ENCODE measurements at regions not wholly inside any gene's neighbourhood (a gene's known extent, or its start where the extent isn't known, plus 50 kb on each side); places are given as distances from the start of the nearest gene placed in this dataset.

GRCh38 chr18:37628470-37629220 lies 63.0 kb upstream of the CELF4 start:
- POLR2A ChIA-PET = no interaction called here
- ATAC-seq (replicated peaks in 1 of 4) (no peak), DNase-seq (no peak)
- Mint-ChIP-seq H3K36me3 (no peaks in the 10 kb centered on the region), H3K4me3 (no peak overlapping the region), H3K4me1 (no peaks in the 10 kb centered on the region), H3K27me3 (peaks cover 0 to 3% of the 10 kb centered on the region in 2 donors), H3K27ac (no peak overlapping the region), H3K9me3 (peaks cover 0 to 5% (median 0%) of the 10 kb centered on the region in 3 donors)
- Histone ChIP-seq H3K9me3 (no peaks in the 10 kb centered on the region), H3K4me1 (ENCODE audit: control insufficient read depth in 1 of 2, extremely low read depth in 1 of 2, insufficient read depth in 2 of 2, low read length in 2 of 2) (no peaks in the 10 kb centered on the region), H3K4me3 (ENCODE audit: control insufficient read depth in 1 of 2, extremely low read depth in 1 of 2, low read length in 1 of 2) (no peak overlapping the region), H3K27me3 (replicated peaks in 1 of 2; ENCODE audit: control insufficient read depth in 2 of 2, extremely low read depth in 1 of 2, insufficient read depth in 2 of 2, low read length in 1 of 2) (no peaks in the 10 kb centered on the region), H3K27ac (ENCODE audit: low read length) (no peak overlapping the region), H3K36me3 (ENCODE audit: control insufficient read depth in 2 of 2, extremely low read depth in 1 of 2, insufficient read depth in 1 of 2, low read length in 1 of 2) (no peaks in the 10 kb centered on the region)
- CTCF ChIA-PET = no interaction called here
- 77% methylated on average over 1 of the region's 3 CpGs for WGBS (ENCODE audit: insufficient coverage)

- Mint-ChIP-seq H3K4me1 (no peaks in the 10 kb centered on the region), H3K4me3 (no peak overlapping the region), H3K36me3 (no peaks in the 10 kb centered on the region), H3K27me3 (peaks cover 0 to 3% of the 10 kb centered on the region in 2 donors), H3K27ac (no peak overlapping the region), H3K9me3 (peaks cover 0 to 9% (median 0%) of the 10 kb centered on the region in 3 donors)
- POLR2A ChIA-PET = no interaction called here
- Histone ChIP-seq H3K27me3 (replicated peaks in 1 of 2; ENCODE audit: control insufficient read depth in 2 of 2, extremely low read depth in 1 of 2, insufficient read depth in 2 of 2, low read length in 1 of 2) (no peaks in the 10 kb centered on the region), H3K9me3 (no peaks in the 10 kb centered on the region), H3K27ac (ENCODE audit: low read length) (no peak overlapping the region), H3K36me3 (ENCODE audit: control insufficient read depth in 2 of 2, extremely low read depth in 1 of 2, insufficient read depth in 1 of 2, low read length in 1 of 2) (no peaks in the 10 kb centered on the region), H3K4me3 (ENCODE audit: control insufficient read depth in 1 of 2, extremely low read depth in 1 of 2, low read length in 1 of 2) (no peak overlapping the region), H3K4me1 (ENCODE audit: control insufficient read depth in 1 of 2, extremely low read depth in 1 of 2, insufficient read depth in 2 of 2, low read length in 2 of 2) (no peaks in the 10 kb centered on the region)
- no peak for DNase-seq
- no peak for ATAC-seq (replicated peaks in 1 of 4)
- WGBS (ENCODE audit: insufficient coverage) = no CpG with 5 or more reads among the region's 2 CpGs
- CTCF ChIA-PET = no interaction called here
Observed at GRCh38 chr18:37624318-37624717, 58.7 kb upstream of the CELF4 start.

DNA sequence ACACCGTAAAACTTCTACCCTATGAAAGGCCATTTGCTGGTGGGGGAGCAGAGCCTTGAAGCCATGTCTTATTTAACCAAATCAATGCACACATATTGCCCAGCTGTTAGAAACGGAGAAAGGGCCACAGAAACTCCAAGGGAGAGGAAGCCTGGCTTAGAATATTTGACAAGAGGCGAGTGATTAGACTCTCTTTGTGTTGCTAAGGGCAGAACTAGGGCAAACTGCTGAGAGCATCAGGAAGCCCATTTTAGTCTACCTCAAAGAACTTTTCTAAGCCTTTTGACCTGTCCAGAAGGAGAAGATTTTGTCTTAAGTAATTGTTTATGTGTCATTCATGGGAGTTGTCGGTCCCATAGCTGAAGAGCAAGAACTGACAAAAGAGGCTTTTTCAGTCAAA lies 54.4 kb upstream of the CELF4 start:
- Histone ChIP-seq H3K9me3 (no peaks in the 10 kb centered on the region), H3K27ac (ENCODE audit: low read length) (no peak overlapping the region), H3K27me3 (replicated peaks in 1 of 2; ENCODE audit: control insufficient read depth in 2 of 2, extremely low read depth in 1 of 2, insufficient read depth in 2 of 2, low read length in 1 of 2) (no peaks in the 10 kb centered on the region), H3K4me1 (ENCODE audit: control insufficient read depth in 1 of 2, extremely low read depth in 1 of 2, insufficient read depth in 2 of 2, low read length in 2 of 2) (no peaks in the 10 kb centered on the region), H3K36me3 (ENCODE audit: control insufficient read depth in 2 of 2, extremely low read depth in 1 of 2, insufficient read depth in 1 of 2, low read length in 1 of 2) (no peaks in the 10 kb centered on the region), H3K4me3 (ENCODE audit: control insufficient read depth in 1 of 2, extremely low read depth in 1 of 2, low read length in 1 of 2) (no peak overlapping the region)
- Mint-ChIP-seq H3K4me1 (no peaks in the 10 kb centered on the region), H3K9me3 (peaks cover 0 to 13% (median 0%) of the 10 kb centered on the region in 3 donors), H3K27me3 (peaks cover 0 to 3% of the 10 kb centered on the region in 2 donors), H3K27ac (no peak overlapping the region), H3K36me3 (no peaks in the 10 kb centered on the region), H3K4me3 (no peak overlapping the region)
- ChIA-PET POLR2A (interaction anchor here in 1 of 2 donors (0.5 kb wide), 1 partner anchor 11 kb away, joined by 3 read pairs; no protein-coding TSS in a partner anchor), CTCF (no interaction called here)
- WGBS (ENCODE audit: insufficient coverage) = 100% methylated on average over 1 of the region's 4 CpGs
- no peak for DNase-seq
- ATAC-seq (replicated peaks in 1 of 4) = no peak

GRCh38 chr18:37617623-37618022 lies 52.0 kb upstream of the CELF4 start:
- H3K4me1 Mint-ChIP-seq = no peaks in the 10 kb centered on the region
- H3K27me3 ChIP-seq (replicated peaks in 1 of 2; ENCODE audit: control insufficient read depth in 2 of 2, extremely low read depth in 1 of 2, insufficient read depth in 2 of 2, low read length in 1 of 2) = no peaks in the 10 kb centered on the region
- H3K4me1 ChIP-seq (ENCODE audit: control insufficient read depth in 1 of 2, extremely low read depth in 1 of 2, insufficient read depth in 2 of 2, low read length in 2 of 2) = no peaks in the 10 kb centered on the region
- no peak overlapping the region for H3K27ac Mint-ChIP-seq
- WGBS (ENCODE audit: insufficient coverage) = 0% methylated on average over 1 of the region's 2 CpGs
- ATAC-seq (replicated peaks in 1 of 4) (no peak), DNase-seq (no peak)
- ChIA-PET CTCF (no interaction called here), POLR2A (no interaction called here)
- H3K27ac ChIP-seq (ENCODE audit: low read length) = no peak overlapping the region
- no peaks in the 10 kb centered on the region for H3K27me3 Mint-ChIP-seq
- H3K9me3 Mint-ChIP-seq = peaks cover 0 to 9% (median 0%) of the 10 kb centered on the region in 3 donors
- H3K4me3 Mint-ChIP-seq = no peak overlapping the region
- H3K36me3 Mint-ChIP-seq = no peaks in the 10 kb centered on the region
- H3K4me3 ChIP-seq (ENCODE audit: control insufficient read depth in 1 of 2, extremely low read depth in 1 of 2, low read length in 1 of 2) = no peak overlapping the region
- no peaks in the 10 kb centered on the region for H3K9me3 ChIP-seq
- H3K36me3 ChIP-seq (ENCODE audit: control insufficient read depth in 2 of 2, extremely low read depth in 1 of 2, insufficient read depth in 1 of 2, low read length in 1 of 2) = no peaks in the 10 kb centered on the region

Data from T-cell (primary cell).